HCT116 (cell line): ENCODE measurements at regions not wholly inside any gene's neighbourhood (a gene's known extent, or its start where the extent isn't known, plus 50 kb on each side); places are given as distances from the start of the nearest gene placed in this dataset.

Experiments used
- ATAC-seq: fragments of 200-7000 bp; cut with Tn5 transposase; 2 replicates; pipeline ENCODE4 v1.9.1; 2020; ENCODE audit warnings: mild to moderate bottlenecking, moderate library complexity
- BruUV-seq: library from RNA; stranded (reverse); fragments of 400-500 nt; replicated peaks from 2 replicates; lab custom pipeline; 2021; lab: Mats Ljungman, UMichigan
- CTCF ChIA-PET: fragments of 300-600 bp; sonication (Branson Sonifier 250); formaldehyde crosslinking; loops from one replicate; lab custom pipeline; 2021; ENCODE audit warnings: antibody characterized with exemption; lab: Charles Lee
- POLR2A ChIA-PET: fragments of 300-600, 350-600 bp; sonication (Branson Sonifier 250); formaldehyde crosslinking; loops from one replicate; lab custom pipeline; 2021; ENCODE audit warnings: antibody characterized with exemption; lab: Charles Lee
- RAD21 ChIA-PET, 2 experiments: fragments of 300-600 bp; sonication (Branson Sonifier 250); formaldehyde crosslinking; loops; one replicate each; lab custom pipeline; 2023; ENCODE audit warnings: low total read pairs in 2 of 2; ENCODE audit not compliant: uncharacterized antibody in 2 of 2, unreplicated experiment in 2 of 2, low non-redundant PET in 1 of 2; lab: Charles Lee
- DNase-seq: peaks from one replicate; pipeline ENCODE4 v3.0.0-alpha.2; 2010; ENCODE audit warnings: low read depth, low spot score
- H2AFZ ChIP-seq: fragments of 200-600 bp; shearing (Covaris generic), sonication (generic); 2 replicates; pipeline ENCODE4 v1.6.1; 2017; ENCODE audit warnings: low read depth, mixed run types, mixed read lengths, antibody characterized with exemption, low read length; ENCODE audit not compliant: poor library complexity, severe bottlenecking
- H3K27ac ChIP-seq: 2 replicates; pipeline ENCODE4 v1.5.1; 2012; ENCODE audit warnings: low read depth, low read length
- H3K27me3 ChIP-seq: fragments of 200-600 bp; sonication (generic); 2 replicates; pipeline ENCODE4 v1.6.1; 2016; ENCODE audit warnings: mixed run types, low read length, mixed read lengths; ENCODE audit not compliant: insufficient read depth
- H3K36me3 ChIP-seq, 2 experiments: fragments of 200-500 bp in 1 of 2; fragments of 200-600 bp in 1 of 2; sonication (Bioruptor generic) in 1 of 2; sonication (generic) in 1 of 2; 2 replicates each; pipeline versions ENCODE4 v1.5.1 to v1.6.1; 2014 to 2016; ENCODE audit warnings: low read length in 2 of 2, inconsistent platforms in 1 of 2, mixed read lengths in 1 of 2, mixed run types in 1 of 2; ENCODE audit not compliant: insufficient read depth in 2 of 2, control insufficient read depth in 1 of 2
- H3K4me1 ChIP-seq, 2 experiments: fragments of 200-600 bp in 1 of 2; sonication (generic) in 1 of 2; 2 replicates each; pipeline versions ENCODE4 v1.5.1 to v1.6.1; 2012 to 2017; ENCODE audit warnings: low read length in 2 of 2, inconsistent platforms in 1 of 2, mild to moderate bottlenecking in 1 of 2, mixed read lengths in 1 of 2, mixed run types in 1 of 2, moderate library complexity in 1 of 2; ENCODE audit not compliant: insufficient read depth in 2 of 2, control insufficient read depth in 1 of 2
- H3K4me2 ChIP-seq: fragments of 200-600 bp; sonication (generic); 2 replicates; pipeline ENCODE4 v1.6.1; 2017; ENCODE audit warnings: mixed run types, low read length, mixed read lengths
- H3K4me3 ChIP-seq, 2 experiments: fragments of 200-600 bp in 1 of 2; sonication (generic) in 1 of 2; replicated peaks in 1 of 2; 2 replicates each; pipeline ENCODE4 v1.5.1; 2011 to 2016; ENCODE audit warnings: low read length in 2 of 2, control low read depth in 1 of 2, low read depth in 1 of 2, mild to moderate bottlenecking in 1 of 2, mixed read lengths in 1 of 2, mixed run types in 1 of 2
- H3K79me2 ChIP-seq: fragments of 200-600 bp; sonication (generic); 2 replicates; pipeline ENCODE4 v1.6.1; 2017; ENCODE audit warnings: mild to moderate bottlenecking, mixed run types, low read length, moderate library complexity, mixed read lengths; ENCODE audit not compliant: insufficient read depth
- H3K9ac ChIP-seq: fragments of 200-600 bp; sonication (generic); 2 replicates; pipeline ENCODE4 v1.6.1; 2016; ENCODE audit warnings: low read length, mixed read lengths
- H3K9me2 ChIP-seq: fragments of 200-600 bp; sonication (generic), shearing (Covaris generic); 2 replicates; pipeline ENCODE4 v1.6.1; 2017; ENCODE audit warnings: mixed run types, mild to moderate bottlenecking, moderate library complexity; ENCODE audit not compliant: insufficient read depth
- H3K9me3 ChIP-seq, 2 experiments: fragments of 200-500 bp in 1 of 2; fragments of 200-600 bp in 1 of 2; sonication (Bioruptor generic) in 1 of 2; sonication (generic) in 1 of 2; 2 replicates each; pipeline ENCODE4 v1.6.1; 2014 to 2017; ENCODE audit warnings: low read length in 2 of 2, mixed read lengths in 2 of 2, inconsistent platforms in 1 of 2, low read depth in 1 of 2, mild to moderate bottlenecking in 1 of 2, mixed run types in 1 of 2, moderate library complexity in 1 of 2; ENCODE audit not compliant: control insufficient read depth in 1 of 2, insufficient read depth in 1 of 2
- H4K20me1 ChIP-seq: fragments of 200-600 bp; sonication (generic), shearing (Covaris generic); 2 replicates; pipeline ENCODE4 v1.6.1; 2017; ENCODE audit warnings: mixed run types, mild to moderate bottlenecking, moderate library complexity; ENCODE audit not compliant: insufficient read depth
- CBX3 ChIP-seq: IDR thresholded peaks from 2 replicates; pipeline ENCODE4 v1.6.1; 2012; ENCODE audit warnings: low read depth
- CEBPB ChIP-seq: IDR thresholded peaks from 2 replicates; pipeline ENCODE4 v1.6.1; 2012; ENCODE audit warnings: low read depth
- CTCF ChIP-seq, 3 experiments: fragments of 200-600 bp in 1 of 3; sonication (generic) in 1 of 3; IDR thresholded peaks in 2 of 3; conservative IDR thresholded peaks in 1 of 3; 2 replicates each; pipeline ENCODE4 v1.5.1; 2012 to 2017; ENCODE audit warnings: low read depth in 2 of 3, low read length in 2 of 3, antibody characterized with exemption in 1 of 3, borderline replicate concordance in 1 of 3, control low read depth in 1 of 3, mild to moderate bottlenecking in 1 of 3, mixed read lengths in 1 of 3, mixed run types in 1 of 3, moderate library complexity in 1 of 3; ENCODE audit not compliant: insufficient read depth in 1 of 3
- ELF1 ChIP-seq: IDR thresholded peaks from 2 replicates; pipeline ENCODE4 v1.6.1; 2012; ENCODE audit warnings: low read depth, borderline replicate concordance
- FOSL1 ChIP-seq: IDR thresholded peaks from 2 replicates; pipeline ENCODE4 v1.6.1; 2012; ENCODE audit warnings: low read depth
- JUND ChIP-seq: IDR thresholded peaks from 2 replicates; pipeline ENCODE4 v1.6.1; 2012
- MAX ChIP-seq: IDR thresholded peaks from 2 replicates; pipeline ENCODE4 v1.6.1; 2012
- POLR2A ChIP-seq: IDR thresholded peaks from 2 replicates; pipeline ENCODE4 v1.7.0; 2011; ENCODE audit warnings: borderline replicate concordance; ENCODE audit not compliant: insufficient read depth, insufficient read length; ENCODE audit errors: extremely low read depth
- RAD21 ChIP-seq: IDR thresholded peaks from 2 replicates; pipeline ENCODE4 v1.6.1; 2012; ENCODE audit warnings: low read depth, mild to moderate bottlenecking
- SIN3A ChIP-seq: IDR thresholded peaks from 2 replicates; pipeline ENCODE4 v1.6.1; 2012; ENCODE audit warnings: low read depth
- SP1 ChIP-seq: IDR thresholded peaks from 2 replicates; pipeline ENCODE4 v1.6.1; 2012; ENCODE audit warnings: low read depth
- SRF ChIP-seq: IDR thresholded peaks from 2 replicates; pipeline ENCODE4 v1.6.1; 2012; ENCODE audit warnings: low read depth
- ZNF274 ChIP-seq: fragments of 200-500 bp; sonication (Bioruptor generic); IDR thresholded peaks from 2 replicates; pipeline ENCODE4 v1.6.1; 2014; ENCODE audit warnings: mild to moderate bottlenecking, low read depth, low read length, inconsistent platforms
- intact Hi-C: fragments of 100-400 bp; cut with micrococcal nuclease; formaldehyde crosslinking; loops from 2 replicates; pipeline ENCODE4 v1.10.0; 2022
- TF ChIP-seq, protein P1 (sequence below): IDR thresholded peaks from 2 replicates; pipeline ENCODE4 v1.6.1; 2012; ENCODE audit warnings: low read depth

GRCh38 chr5:29015523-29015922, 1977.1 kb upstream of the CDH9 start (continued):
- TF ChIP-seq CTCF (IDR thresholded peaks at IDR 0.05 in 2 of 3, conservative IDR thresholded peaks at IDR 0.05 in 1 of 3; ENCODE audit: borderline replicate concordance in 1 of 3, insufficient read depth in 1 of 3, low read depth in 2 of 3, low read length in 2 of 3) (no peak), MAX (no peak), SIN3A (no peak), RAD21 (no peak), JUND (no peak), POLR2A (no peak)

DNA sequence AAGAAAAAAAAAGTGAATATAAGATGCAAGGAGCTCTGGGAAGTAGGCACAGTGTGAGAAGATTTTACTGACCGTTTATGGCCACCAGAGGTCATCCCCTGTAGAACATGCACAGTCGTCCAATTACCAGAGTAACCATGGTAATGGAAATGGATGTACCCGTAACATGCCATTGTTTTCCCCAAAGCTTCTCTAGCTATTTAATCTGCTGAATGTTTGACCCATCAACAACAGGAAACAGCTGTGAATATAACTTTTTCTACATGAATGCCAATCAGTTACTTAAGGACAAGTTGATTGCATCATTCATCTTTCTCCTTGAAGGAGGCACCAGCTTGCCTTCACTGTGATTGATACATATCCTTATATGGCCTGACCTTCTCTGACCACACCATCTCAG, 1967.0 kb upstream of the CDH9 start:
- no peak overlapping the region for H3K4me3 ChIP-seq
- RAD21 ChIA-PET = no interaction called here
- no peak overlapping the region for H3K9ac ChIP-seq
- H3K9me3 ChIP-seq = peaks cover 10 to 24% of the 10 kb centered on the region in 2 experiments; a peak in 2 of 4 replicates
- H3K4me2 ChIP-seq = no peak overlapping the region
- H3K9me2 ChIP-seq = no peaks in the 10 kb centered on the region
- no peaks in the 10 kb centered on the region for H3K36me3 ChIP-seq
- no peaks in the 10 kb centered on the region for H3K27me3 ChIP-seq
- TF ChIP-seq, protein P1, sequence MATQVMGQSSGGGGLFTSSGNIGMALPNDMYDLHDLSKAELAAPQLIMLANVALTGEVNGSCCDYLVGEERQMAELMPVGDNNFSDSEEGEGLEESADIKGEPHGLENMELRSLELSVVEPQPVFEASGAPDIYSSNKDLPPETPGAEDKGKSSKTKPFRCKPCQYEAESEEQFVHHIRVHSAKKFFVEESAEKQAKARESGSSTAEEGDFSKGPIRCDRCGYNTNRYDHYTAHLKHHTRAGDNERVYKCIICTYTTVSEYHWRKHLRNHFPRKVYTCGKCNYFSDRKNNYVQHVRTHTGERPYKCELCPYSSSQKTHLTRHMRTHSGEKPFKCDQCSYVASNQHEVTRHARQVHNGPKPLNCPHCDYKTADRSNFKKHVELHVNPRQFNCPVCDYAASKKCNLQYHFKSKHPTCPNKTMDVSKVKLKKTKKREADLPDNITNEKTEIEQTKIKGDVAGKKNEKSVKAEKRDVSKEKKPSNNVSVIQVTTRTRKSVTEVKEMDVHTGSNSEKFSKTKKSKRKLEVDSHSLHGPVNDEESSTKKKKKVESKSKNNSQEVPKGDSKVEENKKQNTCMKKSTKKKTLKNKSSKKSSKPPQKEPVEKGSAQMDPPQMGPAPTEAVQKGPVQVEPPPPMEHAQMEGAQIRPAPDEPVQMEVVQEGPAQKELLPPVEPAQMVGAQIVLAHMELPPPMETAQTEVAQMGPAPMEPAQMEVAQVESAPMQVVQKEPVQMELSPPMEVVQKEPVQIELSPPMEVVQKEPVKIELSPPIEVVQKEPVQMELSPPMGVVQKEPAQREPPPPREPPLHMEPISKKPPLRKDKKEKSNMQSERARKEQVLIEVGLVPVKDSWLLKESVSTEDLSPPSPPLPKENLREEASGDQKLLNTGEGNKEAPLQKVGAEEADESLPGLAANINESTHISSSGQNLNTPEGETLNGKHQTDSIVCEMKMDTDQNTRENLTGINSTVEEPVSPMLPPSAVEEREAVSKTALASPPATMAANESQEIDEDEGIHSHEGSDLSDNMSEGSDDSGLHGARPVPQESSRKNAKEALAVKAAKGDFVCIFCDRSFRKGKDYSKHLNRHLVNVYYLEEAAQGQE = no peak
- TF ChIP-seq FOSL1 (no peak), ZNF274 (no peak), SIN3A (no peak), MAX (no peak), ELF1 (no peak), RAD21 (no peak), CEBPB (no peak), SRF (no peak), SP1 (no peak), CTCF (IDR thresholded peaks at IDR 0.05 in 2 of 3, conservative IDR thresholded peaks at IDR 0.05 in 1 of 3; ENCODE audit: borderline replicate concordance in 1 of 3, insufficient read depth in 1 of 3, low read depth in 2 of 3, low read length in 2 of 3) (no peak), CBX3 (no peak)
- BruUV-seq = no TSS peak
- no peak overlapping the region for H3K27ac ChIP-seq
- POLR2A ChIA-PET = no interaction called here
- no peaks in the 10 kb centered on the region for H4K20me1 ChIP-seq
- H3K79me2 ChIP-seq = no peaks in the 10 kb centered on the region
- H2AFZ ChIP-seq = no peak overlapping the region
- no peak for DNase-seq
- no peaks in the 10 kb centered on the region for H3K4me1 ChIP-seq
- ATAC-seq = no peak
- CTCF ChIA-PET = no interaction called here
- intact Hi-C loops = no loop called here
